DOHH2 (cell line): ENCODE measurements at regions not wholly inside any gene's neighbourhood (a gene's known extent, or its start where the extent isn't known, plus 50 kb on each side); places are given as distances from the start of the nearest gene placed in this dataset.

Experiments
- CTCF ChIP-seq: fragments of 200-600 bp; sonication (generic); IDR thresholded peaks from one replicate; pipeline ENCODE4 v1.5.1; 2014; ENCODE audit warnings: antibody characterized with exemption, mild to moderate bottlenecking, low read depth, low read length; ENCODE audit not compliant: poor library complexity, severe bottlenecking
- EZH2phosphoT487 ChIP-seq: fragments of 200-600 bp; sonication (generic); IDR thresholded peaks from 2 replicates; pipeline ENCODE4 v1.6.1; 2017; ENCODE audit warnings: borderline replicate concordance, mild to moderate bottlenecking, antibody characterized with exemption, low read length, moderate library complexity, mixed read lengths

GRCh38 chr10:107577221-107577620, 412.7 kb upstream of the SORCS1 start:
- no peak for TF ChIP-seq CTCF
- TF ChIP-seq EZH2phosphoT487 = no peak
